SK-N-MC (cell line): ENCODE measurements at regions not wholly inside any gene's neighbourhood (a gene's known extent, or its start where the extent isn't known, plus 50 kb on each side); places are given as distances from the start of the nearest gene placed in this dataset.

Experiments
- EZH2 ChIP-seq: fragments of 200-600 bp; sonication (generic); IDR thresholded peaks from one replicate; pipeline ENCODE4 v1.6.1; 2017; ENCODE audit warnings: antibody characterized with exemption
- POLR2AphosphoS5 ChIP-seq: IDR thresholded peaks from 2 replicates; pipeline ENCODE4 v1.6.1; 2012; ENCODE audit warnings: mild to moderate bottlenecking, low read depth, low read length, borderline replicate concordance

GRCh38 chr7:115805458-115805857 is 225.1 kb downstream of the TFEC start:
- TF ChIP-seq POLR2AphosphoS5 (no peak), EZH2 (no peak)
